ENCODE measurements at regions not wholly inside any gene's neighbourhood (a gene's known extent, or its start where the extent isn't known, plus 50 kb on each side); places are given as distances from the start of the nearest gene placed in this dataset.

- peaks cover 3% of the 10 kb centered on the region for H3K23me2 ChIP-seq (ENCODE audit: insufficient read length, low read depth, low read length, poor library complexity, severe bottlenecking)
- no peak overlapping the region for H2AK5ac ChIP-seq (ENCODE audit: insufficient read length, low read length)
- H3K27me3 ChIP-seq (ENCODE audit: insufficient read depth, low read length): no peaks in the 10 kb centered on the region
- no peak overlapping the region for H2AFZ ChIP-seq (ENCODE audit: low read length)
- no peak overlapping the region for H2BK15ac ChIP-seq (ENCODE audit: low read depth, low read length)
- no peaks in the 10 kb centered on the region for H3K9me3 ChIP-seq (ENCODE audit: control insufficient read depth, low read depth, low read length)
- H3K4me1 ChIP-seq (ENCODE audit: insufficient read depth, low read length): peaks cover 2% of the 10 kb centered on the region; the same call in 1 of the 2 replicates
- H3K4ac ChIP-seq (ENCODE audit: low read depth, low read length): no peak overlapping the region
- H3K14ac ChIP-seq (ENCODE audit: insufficient read depth, low read length): no peak overlapping the region
- H2BK20ac ChIP-seq (ENCODE audit: low read depth, low read length, poor library complexity, severe bottlenecking): no peak overlapping the region
- H3K36me3 Mint-ChIP-seq (ENCODE audit: insufficient read depth in 1 of 3, low read depth in 3 of 3): peaks cover 0 to 3% (median 0%) of the 10 kb centered on the region in 3 experiments; a peak in 3 of 7 replicates
- H3K9me3 Mint-ChIP-seq: no peaks in the 10 kb centered on the region; a peak in 2 of 5 replicates
- WGBS (ENCODE audit: extremely low coverage, insufficient read length, low lambda C conversion rate): no CpG with 5 or more reads among the region's 8 CpGs
- H3K9ac ChIP-seq (ENCODE audit: extremely low read depth, insufficient read length, low read length): no peak overlapping the region
- no peak overlapping the region for H2BK120ac ChIP-seq (ENCODE audit: low read depth, low read length, poor library complexity, severe bottlenecking)
- no peak overlapping the region for H3K56ac ChIP-seq (ENCODE audit: insufficient read length, low read depth, low read length)
- H4K8ac ChIP-seq (replicated peaks; ENCODE audit: insufficient read length, low read depth, low read length): no peak overlapping the region
- no peak overlapping the region for H3K23ac ChIP-seq (ENCODE audit: insufficient read length, low read depth, low read length)
- no peak overlapping the region; a peak in 2 of 7 replicates for H3K27ac Mint-ChIP-seq
- H3K4me3 Mint-ChIP-seq: no peak overlapping the region
- H4K91ac ChIP-seq (ENCODE audit: insufficient read length, low read depth, low read length): no peak overlapping the region
- H4K5ac ChIP-seq (ENCODE audit: insufficient read length, low read depth, low read length): no peak overlapping the region
- H3K4me1 Mint-ChIP-seq: peaks cover 16 to 20% of the 10 kb centered on the region in 2 experiments
- H3K18ac ChIP-seq (ENCODE audit: insufficient read length, low read depth, low read length): peak overlapping the region; percentile 18
- H3K27ac ChIP-seq (ENCODE audit: insufficient read length, low read depth, low read length): peak overlapping the region; percentile 58
- no peaks in the 10 kb centered on the region for H3K79me2 ChIP-seq (ENCODE audit: insufficient read depth, low read length)
- DNase-seq: no peak
- no peaks in the 10 kb centered on the region for H3K79me1 ChIP-seq (ENCODE audit: insufficient read depth, low read depth, low read length, poor library complexity, severe bottlenecking)
- H3K27me3 Mint-ChIP-seq (ENCODE audit: low read depth): peaks cover 5% of the 10 kb centered on the region
- no peaks in the 10 kb centered on the region for H4K20me1 ChIP-seq (ENCODE audit: control insufficient read depth, insufficient read depth, insufficient read length)
- TF ChIP-seq, protein P1, sequence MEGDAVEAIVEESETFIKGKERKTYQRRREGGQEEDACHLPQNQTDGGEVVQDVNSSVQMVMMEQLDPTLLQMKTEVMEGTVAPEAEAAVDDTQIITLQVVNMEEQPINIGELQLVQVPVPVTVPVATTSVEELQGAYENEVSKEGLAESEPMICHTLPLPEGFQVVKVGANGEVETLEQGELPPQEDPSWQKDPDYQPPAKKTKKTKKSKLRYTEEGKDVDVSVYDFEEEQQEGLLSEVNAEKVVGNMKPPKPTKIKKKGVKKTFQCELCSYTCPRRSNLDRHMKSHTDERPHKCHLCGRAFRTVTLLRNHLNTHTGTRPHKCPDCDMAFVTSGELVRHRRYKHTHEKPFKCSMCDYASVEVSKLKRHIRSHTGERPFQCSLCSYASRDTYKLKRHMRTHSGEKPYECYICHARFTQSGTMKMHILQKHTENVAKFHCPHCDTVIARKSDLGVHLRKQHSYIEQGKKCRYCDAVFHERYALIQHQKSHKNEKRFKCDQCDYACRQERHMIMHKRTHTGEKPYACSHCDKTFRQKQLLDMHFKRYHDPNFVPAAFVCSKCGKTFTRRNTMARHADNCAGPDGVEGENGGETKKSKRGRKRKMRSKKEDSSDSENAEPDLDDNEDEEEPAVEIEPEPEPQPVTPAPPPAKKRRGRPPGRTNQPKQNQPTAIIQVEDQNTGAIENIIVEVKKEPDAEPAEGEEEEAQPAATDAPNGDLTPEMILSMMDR (conservative IDR thresholded peaks at IDR 0.05): no peak
- H2BK12ac ChIP-seq (ENCODE audit: insufficient read length, low read depth, low read length): no peak overlapping the region
- no peak overlapping the region for H3T11ph ChIP-seq (ENCODE audit: low read length)
- H2BK5ac ChIP-seq (ENCODE audit: insufficient read length, low read length): peak overlapping the region; percentile 33
- peak overlapping the region; percentile 75 for H3K4me2 ChIP-seq (ENCODE audit: insufficient read depth, insufficient read length, low read length)
Measured at GRCh38 chr6:26206868-26207801, 119.9 kb downstream of the HFE start.

Data from H9 (cell line).